Naive thymus-derived CD4-positive, alpha-beta T cell (primary cell): ENCODE measurements at regions not wholly inside any gene's neighbourhood (a gene's known extent, or its start where the extent isn't known, plus 50 kb on each side); places are given as distances from the start of the nearest gene placed in this dataset.
"Not testable (repeated sequence)": the region's sequence is repeated elsewhere in the genome, so short reads cannot be mapped to it uniquely, and the experiment has no call there.

Experiments
- ATAC-seq: fragments of 150-1000 bp; cut with Tn5 transposase; 2 replicates; pipeline ENCODE4 v1.10.0; 2021; ENCODE audit warnings: mild to moderate bottlenecking, moderate library complexity
- CTCF ChIA-PET: fragments of 350-600 bp; sonication (Branson Sonifier 250); formaldehyde crosslinking; loops from one replicate; lab custom pipeline; 2021; ENCODE audit warnings: antibody characterized with exemption; lab: Charles Lee
- POLR2A ChIA-PET: fragments of 350-600 bp; sonication (Branson Sonifier 250); formaldehyde crosslinking; loops from one replicate; lab custom pipeline; 2021; ENCODE audit warnings: antibody characterized with exemption, inconsistent platforms; lab: Charles Lee
- DNase-seq, 9 donors: peaks; one replicate each; pipeline versions ENCODE4 v3.0.0 to v3.0.0-alpha.2; 2020 to 2022; ENCODE audit warnings: mixed read lengths in 1 of 9
- H3K27ac ChIP-seq: one replicate; pipeline ENCODE4 v1.7.0; 2013; ENCODE audit warnings: mild to moderate bottlenecking, low read depth, low read length, moderate library complexity
- H3K27me3 ChIP-seq, 2 donors: one replicate each; pipeline ENCODE4 v1.7.0; 2013; ENCODE audit warnings: low read length in 2 of 2, mild to moderate bottlenecking in 2 of 2, moderate library complexity in 2 of 2; ENCODE audit not compliant: control insufficient read depth in 2 of 2, insufficient read depth in 2 of 2
- H3K36me3 ChIP-seq, 3 experiments: 1 replicate in 2 of 3; 2 replicates in 1 of 3; pipeline ENCODE4 v1.7.0; 2013; ENCODE audit warnings: low read length in 3 of 3, mild to moderate bottlenecking in 3 of 3, moderate library complexity in 1 of 3; ENCODE audit not compliant: insufficient read depth in 3 of 3, control insufficient read depth in 2 of 3
- H3K4me1 ChIP-seq, 2 donors: one replicate each; pipeline ENCODE4 v1.7.0; 2013; ENCODE audit warnings: low read length in 2 of 2, mild to moderate bottlenecking in 2 of 2, moderate library complexity in 1 of 2; ENCODE audit not compliant: control insufficient read depth in 2 of 2, insufficient read depth in 2 of 2
- H3K4me3 ChIP-seq: 2 replicates; pipeline ENCODE4 v1.7.0; 2013; ENCODE audit warnings: mild to moderate bottlenecking, low read length
- H3K9me3 ChIP-seq, 3 experiments: 1 replicate in 2 of 3; 2 replicates in 1 of 3; pipeline ENCODE4 v1.7.0; 2013; ENCODE audit warnings: low read length in 3 of 3; ENCODE audit not compliant: control insufficient read depth in 2 of 3
- H3K27ac Mint-ChIP-seq, 9 donors: one replicate each; pipeline ENCODE4 v1.8.0; 2020 to 2022; ENCODE audit warnings: mixed read lengths in 9 of 9, mild to moderate bottlenecking in 8 of 9, moderate library complexity in 5 of 9, inconsistent platforms in 2 of 9
- H3K27me3 Mint-ChIP-seq, 5 donors: one replicate each; pipeline ENCODE4 v1.8.0; 2021 to 2022; ENCODE audit warnings: mixed read lengths in 5 of 5, mild to moderate bottlenecking in 1 of 5
- H3K36me3 Mint-ChIP-seq, 5 donors: one replicate each; pipeline ENCODE4 v1.8.0; 2020 to 2022; ENCODE audit warnings: mixed read lengths in 5 of 5, mild to moderate bottlenecking in 3 of 5, inconsistent platforms in 1 of 5
- H3K4me1 Mint-ChIP-seq, 7 donors: one replicate each; pipeline ENCODE4 v1.8.0; 2020 to 2022; ENCODE audit warnings: mixed read lengths in 7 of 7, mild to moderate bottlenecking in 3 of 7, inconsistent platforms in 1 of 7
- H3K4me3 Mint-ChIP-seq, 10 donors: one replicate each; pipeline ENCODE4 v1.8.0; 2020 to 2022; ENCODE audit warnings: mild to moderate bottlenecking in 10 of 10, mixed read lengths in 10 of 10, moderate library complexity in 6 of 10, inconsistent platforms in 2 of 10
- H3K9me3 Mint-ChIP-seq, 11 donors: one replicate each; pipeline ENCODE4 v1.8.0; 2020 to 2022; ENCODE audit warnings: mixed read lengths in 11 of 11, mild to moderate bottlenecking in 4 of 11, inconsistent platforms in 1 of 11, moderate library complexity in 1 of 11
- intact Hi-C, 2 donors: fragments of 100-400 bp; cut with micrococcal nuclease; formaldehyde crosslinking; loops; one replicate each; pipeline ENCODE4 v1.15.1; 2023

DNA sequence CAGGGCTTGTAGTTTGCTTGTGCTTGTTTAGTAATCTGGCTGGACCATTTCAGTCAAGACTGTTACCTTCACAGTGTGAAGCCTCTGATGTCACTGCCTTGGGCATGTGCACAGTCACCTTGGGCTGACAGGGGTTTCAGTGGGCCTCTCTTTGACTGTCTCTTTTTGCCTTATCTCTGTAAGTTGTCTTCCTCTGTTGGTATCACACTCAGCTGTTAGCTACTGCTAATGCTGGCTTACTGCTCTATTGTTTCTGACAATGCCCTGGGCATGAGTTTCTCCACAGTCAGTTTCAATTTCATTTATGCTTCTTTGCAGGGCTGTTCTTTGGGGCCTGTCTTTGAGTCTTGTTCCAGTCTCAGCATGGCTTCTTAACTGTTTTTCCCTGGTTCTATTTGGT is 201.9 kb upstream of the SHH start:
- Histone ChIP-seq H3K4me1 (no peaks in the 10 kb centered on the region), H3K36me3 (no peaks in the 10 kb centered on the region), H3K27ac (no peak overlapping the region), H3K9me3 (no peaks in the 10 kb centered on the region), H3K27me3 (no peaks in the 10 kb centered on the region), H3K4me3 (no peak overlapping the region)
- ChIA-PET POLR2A (interaction anchor here (1.1 kb wide), 1 partner anchor 16 kb away, joined by 3 read pairs; no protein-coding TSS in a partner anchor), CTCF (no interaction called here)
- Mint-ChIP-seq H3K4me1 (peaks cover 0 to 5% (median 0%) of the 10 kb centered on the region in 7 donors), H3K27me3 (peaks cover 0 to 8% (median under 1%) of the 10 kb centered on the region in 5 donors), H3K27ac (peak overlapping the region in 3 of 9 donors; percentile 2 to 73 (median 71)), H3K9me3 (peaks cover 3 to 19% (median 10%) of the 10 kb centered on the region in 11 donors), H3K4me3 (no peak overlapping the region), H3K36me3 (peaks cover 0 to 4% (median 0%) of the 10 kb centered on the region in 5 donors)
- DNase-seq, result no peak
- intact Hi-C loops, result no loop called here
- no peak for ATAC-seq

DNA sequence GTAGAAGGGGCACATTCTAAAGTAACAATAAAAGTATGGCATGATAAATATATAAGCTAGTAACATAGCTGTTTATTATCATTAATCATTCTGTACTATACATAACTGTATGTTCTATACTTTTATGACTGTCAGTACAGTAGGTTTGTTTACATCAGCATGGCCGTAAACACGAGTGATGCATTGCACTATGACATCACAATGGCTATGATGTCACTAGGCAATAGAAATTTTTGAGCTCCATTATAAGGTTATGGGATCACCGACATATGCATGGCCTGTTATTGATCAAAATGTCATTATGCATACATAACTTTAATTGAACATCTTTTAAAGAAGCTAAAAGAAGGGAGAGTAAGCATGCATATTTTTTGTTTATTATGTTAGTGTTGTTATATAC is 200.1 kb upstream of the SHH start:
- Mint-ChIP-seq H3K27me3 (peaks cover 0 to 8% (median 0%) of the 10 kb centered on the region in 5 donors), H3K36me3 (peaks cover 0 to 4% (median 0%) of the 10 kb centered on the region in 5 donors), H3K4me1 (peaks cover 0 to 5% (median 0%) of the 10 kb centered on the region in 7 donors), H3K9me3 (peaks cover 3 to 36% (median 13%) of the 10 kb centered on the region in 11 donors), H3K4me3 (no peak overlapping the region), H3K27ac (no peak overlapping the region)
- Histone ChIP-seq H3K36me3 (no peaks in the 10 kb centered on the region), H3K4me1 (no peaks in the 10 kb centered on the region), H3K9me3 (no peaks in the 10 kb centered on the region), H3K27ac (no peak overlapping the region), H3K27me3 (no peaks in the 10 kb centered on the region), H3K4me3 (no peak overlapping the region)
- DNase-seq (no peak), ATAC-seq (no peak)
- POLR2A ChIA-PET, result no interaction called here
- intact Hi-C loops, result no loop called here
- CTCF ChIA-PET, result no interaction called here

DNA sequence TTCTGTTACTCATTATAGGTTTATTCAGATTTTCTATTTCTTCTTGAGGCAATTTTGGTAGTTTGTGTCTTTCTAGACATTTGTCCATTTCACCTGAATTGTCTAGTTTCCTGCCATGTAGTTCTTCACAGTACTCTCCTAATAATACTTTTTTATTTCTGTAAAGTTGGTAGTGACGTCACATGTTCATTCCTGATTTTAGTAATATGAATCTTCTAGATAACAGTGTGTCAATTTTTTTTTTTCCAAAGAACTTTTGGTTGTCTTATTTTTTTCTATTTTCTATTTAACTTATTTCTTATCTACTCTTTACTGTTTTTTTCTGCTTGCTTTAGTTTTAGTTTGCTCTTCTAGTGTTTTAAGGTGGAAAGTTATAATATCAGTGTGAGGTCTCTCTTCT is 197.3 kb upstream of the SHH start:
- H3K27me3 ChIP-seq, result no peaks in the 10 kb centered on the region
- ATAC-seq (no peak), DNase-seq (no peak)
- H3K4me3 ChIP-seq, result no peak overlapping the region
- H3K27ac ChIP-seq, result no peak overlapping the region
- H3K27me3 Mint-ChIP-seq, result peaks cover 0 to 8% (median 0%) of the 10 kb centered on the region in 5 donors
- H3K27ac Mint-ChIP-seq, result no peak overlapping the region
- intact Hi-C loops, result no loop called here
- ChIA-PET POLR2A (no interaction called here), CTCF (no interaction called here)
- no peaks in the 10 kb centered on the region for H3K36me3 ChIP-seq
- H3K4me1 Mint-ChIP-seq, result peaks cover 0 to 5% (median 0%) of the 10 kb centered on the region in 7 donors
- H3K4me1 ChIP-seq, result no peaks in the 10 kb centered on the region
- no peak overlapping the region for H3K4me3 Mint-ChIP-seq
- H3K9me3 ChIP-seq, result no peaks in the 10 kb centered on the region
- H3K9me3 Mint-ChIP-seq, result peaks cover 3 to 41% (median 14%) of the 10 kb centered on the region in 11 donors
- H3K36me3 Mint-ChIP-seq, result peaks cover 0 to 4% (median 0%) of the 10 kb centered on the region in 5 donors

DNA sequence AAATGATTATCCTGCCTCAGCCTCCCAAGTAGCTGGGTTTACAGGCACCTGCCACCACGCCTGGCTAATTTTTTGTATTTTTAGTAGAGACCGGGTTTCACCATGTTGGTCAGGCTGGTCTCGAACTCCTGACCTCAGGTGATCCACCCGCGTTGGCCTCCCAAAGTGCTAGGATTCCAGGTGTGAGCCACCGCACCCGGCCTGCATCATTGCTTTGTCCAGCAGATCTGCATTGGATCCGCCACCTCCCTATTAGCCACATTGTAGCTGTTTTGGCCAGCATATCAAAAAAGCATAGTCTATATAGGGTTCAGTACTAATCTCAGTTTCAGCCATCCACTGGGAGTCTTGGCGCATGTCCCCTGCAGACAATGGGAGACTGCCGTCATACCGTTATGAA is 194.6 kb upstream of the SHH start:
- H3K4me3 Mint-ChIP-seq, DNase-seq: not testable (repeated sequence)

DNA sequence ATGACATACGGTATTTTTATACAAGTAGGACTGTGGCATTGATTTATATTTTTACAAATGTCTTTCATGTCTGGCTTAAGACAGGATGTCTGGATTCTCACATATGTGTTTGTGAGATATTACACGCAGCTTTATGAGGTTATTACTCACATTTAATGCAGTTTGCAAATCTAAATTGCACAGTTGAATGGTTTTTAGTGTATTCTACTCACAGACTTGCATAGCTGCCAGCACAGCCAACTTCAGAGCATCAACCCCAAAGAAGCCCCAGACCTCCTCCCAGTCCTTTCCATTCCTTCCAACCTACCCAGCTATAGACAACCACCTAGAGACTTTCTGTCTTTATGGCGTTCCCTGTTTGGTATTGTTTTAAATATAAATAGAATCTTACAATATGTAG is 193.8 kb upstream of the SHH start:
- Mint-ChIP-seq H3K27me3 (peaks cover 0 to 7% (median 0%) of the 10 kb centered on the region in 5 donors), H3K9me3 (peaks cover 1 to 35% (median 9%) of the 10 kb centered on the region in 11 donors), H3K4me3 (no peak overlapping the region), H3K36me3 (peaks cover 0 to 4% (median 0%) of the 10 kb centered on the region in 5 donors), H3K4me1 (peaks cover 0 to 13% (median 0%) of the 10 kb centered on the region in 7 donors), H3K27ac (no peak overlapping the region)
- H3K4me3 ChIP-seq, result no peak overlapping the region
- ATAC-seq, result no peak
- no peaks in the 10 kb centered on the region for H3K4me1 ChIP-seq
- intact Hi-C loops, result no loop called here
- no peaks in the 10 kb centered on the region for H3K27me3 ChIP-seq
- DNase-seq, result no peak
- no peaks in the 10 kb centered on the region for H3K9me3 ChIP-seq
- H3K27ac ChIP-seq, result no peak overlapping the region
- POLR2A ChIA-PET, result no interaction called here
- H3K36me3 ChIP-seq, result no peaks in the 10 kb centered on the region
- CTCF ChIA-PET, result no interaction called here

More for the DNA sequence above, 194.6 kb upstream of the SHH start:
- H3K36me3 ChIP-seq, H3K36me3 Mint-ChIP-seq, H3K4me1 ChIP-seq, ATAC-seq, H3K27me3 ChIP-seq, CTCF ChIA-PET, POLR2A ChIA-PET, H3K27ac ChIP-seq, H3K27ac Mint-ChIP-seq, intact Hi-C loops, H3K27me3 Mint-ChIP-seq, H3K4me3 ChIP-seq, H3K9me3 ChIP-seq: not testable (repeated sequence)
- Mint-ChIP-seq H3K4me1 (peaks cover 0 to 12% (median 0%) of the 10 kb centered on the region in 7 donors), H3K9me3 (peaks cover 1 to 35% (median 9%) of the 10 kb centered on the region in 11 donors)

DNA sequence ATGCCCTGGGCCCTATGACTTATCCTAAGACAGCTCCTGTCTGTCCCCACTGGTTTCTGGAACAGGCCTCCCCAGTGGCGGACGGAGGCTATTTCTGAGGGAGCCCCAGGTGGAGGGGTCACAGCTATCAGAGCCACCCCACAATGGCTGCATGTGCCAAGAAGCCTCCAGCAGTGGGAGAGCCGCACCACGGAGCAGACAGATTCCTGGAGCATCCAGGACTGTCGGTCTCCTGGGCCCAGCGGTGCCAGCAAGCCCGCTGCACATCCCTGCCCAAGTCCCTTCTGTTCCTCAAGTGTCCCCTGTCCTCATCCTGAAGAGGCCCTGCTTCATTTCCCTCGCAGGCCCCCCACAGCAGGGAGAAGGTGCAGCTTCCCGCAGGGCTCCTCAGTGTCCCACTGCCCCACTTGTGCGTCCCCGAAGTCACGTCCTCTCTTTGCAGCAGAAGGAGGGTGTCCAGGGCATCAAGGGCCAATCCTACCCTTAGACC is 193.0 kb upstream of the SHH start:
- Mint-ChIP-seq H3K27ac (no peak overlapping the region), H3K27me3 (peaks cover 0 to 7% (median 0%) of the 10 kb centered on the region in 5 donors), H3K4me1 (peaks cover 0 to 17% (median 0%) of the 10 kb centered on the region in 7 donors), H3K4me3 (no peak overlapping the region), H3K36me3 (peaks cover 0 to 4% (median 0%) of the 10 kb centered on the region in 5 donors), H3K9me3 (peaks cover 1 to 30% (median 9%) of the 10 kb centered on the region in 11 donors)
- Histone ChIP-seq H3K36me3 (no peaks in the 10 kb centered on the region), H3K27me3 (no peaks in the 10 kb centered on the region), H3K4me3 (no peak overlapping the region), H3K9me3 (no peaks in the 10 kb centered on the region), H3K4me1 (no peaks in the 10 kb centered on the region), H3K27ac (no peak overlapping the region)
- ATAC-seq (peak; percentile 10), DNase-seq (no peak)
- ChIA-PET CTCF (no interaction called here), POLR2A (no interaction called here)
- intact Hi-C loops, result no loop called here
